ENCODE measurements at regions not wholly inside any gene's neighbourhood (a gene's known extent, or its start where the extent isn't known, plus 50 kb on each side); places are given as distances from the start of the nearest gene placed in this dataset.

GRCh38 chr6:150719831-150720230, 120.1 kb downstream of the PLEKHG1 start:
- Histone ChIP-seq H3K4me1 (ENCODE audit: control insufficient read depth, extremely low read depth, insufficient read depth, low read length) (no peaks in the 10 kb centered on the region), H4K20me1 (replicated peaks; ENCODE audit: control insufficient read depth, extremely low read depth, insufficient read depth, low read length) (no peaks in the 10 kb centered on the region), H3K27me3 (ENCODE audit: control insufficient read depth in 2 of 2, insufficient read depth in 2 of 2, low read length in 2 of 2) (no peaks in the 10 kb centered on the region), H3K4me3 (replicated peaks in 1 of 3; ENCODE audit: insufficient read depth in 1 of 3, low read depth in 1 of 3, low read length in 3 of 3) (no peak overlapping the region), H3K4me2 (ENCODE audit: insufficient read depth, low read length) (no peak overlapping the region), H3K9me3 (replicated peaks; ENCODE audit: control insufficient read depth, insufficient read depth, low read length) (no peaks in the 10 kb centered on the region), H3K79me2 (ENCODE audit: control insufficient read depth, insufficient read depth, low read length) (no peaks in the 10 kb centered on the region), H3K9me1 (replicated peaks; ENCODE audit: control insufficient read depth, extremely low read depth, insufficient read depth, low read length) (peaks cover 6% of the 10 kb centered on the region), H3K27ac (ENCODE audit: insufficient read depth, low read depth, low read length) (no peak overlapping the region), H2AFZ (ENCODE audit: low read depth, low read length) (no peak overlapping the region), H3K36me3 (ENCODE audit: control insufficient read depth in 2 of 2, extremely low read depth in 1 of 2, insufficient read depth in 2 of 2, low read length in 2 of 2) (no peaks in the 10 kb centered on the region), H3K9ac (replicated peaks; ENCODE audit: extremely low read depth, insufficient read depth, low read length) (no peak overlapping the region)
- POLR2A ChIA-PET = interaction anchor here (0.6 kb wide), 1 partner anchor 18 kb away, joined by 3 read pairs; no protein-coding TSS in a partner anchor
- intact Hi-C loops (cut with micrococcal nuclease) (no loop called here), dilution Hi-C loops (cut with MboI; ENCODE audit: extremely low pct_ligation_motif_present, low sequenced_read_pairs) (no loop called here)
- no peak for DNase-seq (ENCODE audit: low read depth, low spot score)
- no TSS peak for BruUV-seq (replicated peaks)
- TF ChIP-seq MAX (IDR thresholded peaks at IDR 0.05; ENCODE audit: insufficient read depth, insufficient read length) (no peak), POLR2AphosphoS5 (IDR thresholded peaks at IDR 0.05; ENCODE audit: insufficient read depth, low read depth, low read length) (no peak), FOS (IDR thresholded peaks at IDR 0.05; ENCODE audit: borderline replicate concordance, insufficient read depth, low read length) (no peak), MYC (IDR thresholded peaks at IDR 0.05; ENCODE audit: low read depth, low read length) (no peak), EZH2 (IDR thresholded peaks at IDR 0.05; ENCODE audit: borderline replicate concordance, low read depth, low read length, severe bottlenecking) (no peak), CTCF (IDR thresholded peaks at IDR 0.05; ENCODE audit: extremely low read depth in 1 of 2, insufficient read depth in 1 of 2, low read depth in 1 of 2, low read length in 2 of 2) (no peak), GATA2 (IDR thresholded peaks at IDR 0.05; ENCODE audit: insufficient read depth, insufficient read length, low read depth, low read length) (no peak), JUN (IDR thresholded peaks at IDR 0.05; ENCODE audit: borderline replicate concordance, insufficient read depth, insufficient read length, low read depth) (no peak), POLR2A (IDR thresholded peaks at IDR 0.05; ENCODE audit: low read depth, low read length) (no peak)
- CTCF ChIA-PET = interaction anchor here (0.9 to 1.8 kb wide), 5 partner anchors 13 to 301 kb away, joined by 3 to 10 read pairs (median 4); no protein-coding TSS in a partner anchor
- FAIRE-seq = no peak

Measured in endothelial cell of umbilical vein (primary cell).